Spleen (tissue), 11 donors: ENCODE measurements at regions not wholly inside any gene's neighbourhood (a gene's known extent, or its start where the extent isn't known, plus 50 kb on each side); places are given as distances from the start of the nearest gene placed in this dataset.
A peak's percentile ranks its signal among the peaks of the same experiment; 100 is the strongest.

Source experiments
- DNase-seq: peaks from one replicate; pipeline ENCODE4 v3.0.0-alpha.2; 2020
- H3K27ac ChIP-seq, 8 donors: fragments of 200-600 bp; sonication (generic) in 7 of 8; 1 replicate in 4 of 8; 2 replicates in 4 of 8; pipeline versions ENCODE4 v1.5.0 to v1.8.0; 2016 to 2021; ENCODE audit warnings: inconsistent platforms in 4 of 8, mild to moderate bottlenecking in 4 of 8, moderate library complexity in 1 of 8
- H3K27me3 ChIP-seq, 7 donors: fragments of 200-600 bp; sonication (generic) in 6 of 7; replicated peaks in 1 of 7; 1 replicate in 4 of 7; 2 replicates in 3 of 7; pipeline versions ENCODE4 v1.5.0 to v1.8.0; 2016 to 2021; ENCODE audit warnings: inconsistent platforms in 3 of 7, mild to moderate bottlenecking in 1 of 7
- H3K36me3 ChIP-seq, 6 donors: fragments of 200-600 bp; sonication (generic) in 5 of 6; 1 replicate in 4 of 6; 2 replicates in 2 of 6; pipeline versions ENCODE4 v1.5.0 to v1.8.0; 2016 to 2021; ENCODE audit warnings: inconsistent platforms in 2 of 6
- H3K4me1 ChIP-seq, 6 donors: fragments of 200-600 bp; sonication (generic) in 5 of 6; 1 replicate in 3 of 6; 2 replicates in 3 of 6; pipeline versions ENCODE4 v1.5.0 to v1.8.0; 2016 to 2021; ENCODE audit warnings: inconsistent platforms in 3 of 6
- H3K4me3 ChIP-seq, 8 donors: fragments of 200-600 bp; sonication (generic) in 7 of 8; 1 replicate in 4 of 8; 2 replicates in 4 of 8; pipeline versions ENCODE4 v1.5.0 to v1.8.0; 2016 to 2021; ENCODE audit warnings: inconsistent platforms in 4 of 8, mild to moderate bottlenecking in 4 of 8, moderate library complexity in 2 of 8
- H3K9me3 ChIP-seq, 8 donors: fragments of 200-600 bp; sonication (generic) in 7 of 8; 1 replicate in 4 of 8; 2 replicates in 4 of 8; pipeline versions ENCODE4 v1.5.0 to v1.8.0; 2016 to 2021; ENCODE audit warnings: inconsistent platforms in 4 of 8
- CTCF ChIP-seq, 11 experiments: fragments of 200-600 bp in 7 of 11; fragments of 450-650 bp in 4 of 11; sonication (generic) in 4 of 11; IDR thresholded peaks in 8 of 11; conservative IDR thresholded peaks in 3 of 11; 1 replicate in 7 of 11; 2 replicates in 4 of 11; pipeline versions ENCODE4 v1.4.0 to v1.8.0; 2016 to 2021; ENCODE audit warnings: antibody characterized with exemption in 11 of 11, inconsistent platforms in 4 of 11, mild to moderate bottlenecking in 1 of 11
- POLR2A ChIP-seq, 3 donors: fragments of 450-650 bp; IDR thresholded peaks; one replicate each; pipeline ENCODE4 v1.5.1; 2017; ENCODE audit warnings: antibody characterized with exemption in 3 of 3, mild to moderate bottlenecking in 1 of 3
- POLR2AphosphoS5 ChIP-seq, 3 donors: sonication (generic); formaldehyde crosslinking; IDR thresholded peaks; one replicate each; pipeline ENCODE4 v1.5.1; 2017; ENCODE audit warnings: antibody characterized with exemption in 3 of 3
- WGBS, 5 donors: extraction: QIAGEN DNeasy Blood & Tissue Kit in 3 of 5; methylation state at CpG; one replicate each; pipeline versions ENCODE4 v1.1.5 to v1.1.7; 2013 to 2018; 5-methylcytosine and 5-hydroxymethylcytosine counted together
- intact Hi-C: fragments of 100-400 bp; cut with DNase I; formaldehyde crosslinking; loops from one replicate; pipeline ENCODE4 v1.15.0; 2023; ENCODE audit warnings: low total_unique reads
- donor health status: healthy with polysubstance abuse.
- donor health status: DM: no; HTN: no; CAD: no; lungs with moderate emphysema.
- donor health status: DM: no; HTN: no; CAD: no.
- donor health status: Bipolar disorder and iron deficiency.
- donor health status: healthy.
- donor health status: DM: no; HTN: no; CAD: no.
- donor health status: DM: yes; HTN: yes; CAD: no.

GRCh38 chr1:37282764-37283163, 191.6 kb upstream of the ZC3H12A start:
- intact Hi-C loops = no loop called here
- H3K27ac ChIP-seq = no peak overlapping the region
- H3K9me3 ChIP-seq = peaks cover 0 to 25% (median 16%) of the 10 kb centered on the region in 8 donors
- H3K4me3 ChIP-seq = no peak overlapping the region
- WGBS, 5 donors = 49 to 71% (median 65%) methylated on average over 6 of the region's 6 CpGs
- peak; percentile 16 for DNase-seq
- TF ChIP-seq POLR2A (IDR thresholded peaks at IDR 0.05) (no peak), POLR2AphosphoS5 (IDR thresholded peaks at IDR 0.05) (no peak), CTCF (IDR thresholded peaks at IDR 0.05 in 8 of 11, conservative IDR thresholded peaks at IDR 0.05 in 3 of 11) (no peak)
- H3K4me1 ChIP-seq = no peaks in the 10 kb centered on the region
- H3K27me3 ChIP-seq = no peaks in the 10 kb centered on the region
- no peaks in the 10 kb centered on the region for H3K36me3 ChIP-seq

GRCh38 chr1:37284053-37284452, 190.3 kb upstream of the ZC3H12A start:
- H3K27ac ChIP-seq = no peak overlapping the region
- 64 to 88% (median 72%) methylated on average over 4 of the region's 4 CpGs for whole genome bisulfite sequencing, 5 donors
- H3K4me1 ChIP-seq = peaks cover 0 to 4% (median 0%) of the 10 kb centered on the region in 6 donors
- H3K9me3 ChIP-seq = peaks cover 0 to 24% (median 16%) of the 10 kb centered on the region in 8 donors
- no peak overlapping the region for H3K4me3 ChIP-seq
- no peaks in the 10 kb centered on the region for H3K36me3 ChIP-seq
- intact Hi-C loops = no loop called here
- peak; percentile 29 for DNase-seq
- H3K27me3 ChIP-seq = no peaks in the 10 kb centered on the region
- TF ChIP-seq CTCF (IDR thresholded peaks at IDR 0.05 in 8 of 11, conservative IDR thresholded peaks at IDR 0.05 in 3 of 11) (no peak), POLR2A (IDR thresholded peaks at IDR 0.05) (no peak), POLR2AphosphoS5 (IDR thresholded peaks at IDR 0.05) (no peak)

DNA sequence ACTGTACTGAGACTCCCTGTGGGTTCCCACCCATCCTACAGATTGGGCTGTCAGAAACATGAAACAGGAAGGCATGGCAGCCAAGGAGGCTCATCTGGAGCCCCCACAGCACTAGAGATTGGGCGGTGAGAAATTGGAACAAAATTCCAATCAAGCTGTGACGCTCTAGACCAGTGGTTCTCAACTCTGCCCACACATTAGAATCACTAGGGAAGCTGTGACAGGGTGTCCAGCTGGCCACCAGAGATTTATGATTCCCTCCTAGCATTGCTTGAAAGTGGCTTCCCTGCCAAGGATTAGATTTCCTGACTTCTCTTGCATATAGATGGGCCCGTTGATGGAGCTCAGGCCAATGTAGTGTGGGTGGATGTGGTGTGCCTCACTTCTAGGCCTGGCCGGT, 187.5 kb upstream of the ZC3H12A start:
- TF ChIP-seq POLR2A (IDR thresholded peaks at IDR 0.05) (no peak), CTCF (IDR thresholded peaks at IDR 0.05 in 8 of 11, conservative IDR thresholded peaks at IDR 0.05 in 3 of 11) (no peak)
- Histone ChIP-seq H3K27ac (no peak overlapping the region), H3K4me3 (no peak overlapping the region), H3K4me1 (peaks cover 0 to 13% (median 0%) of the 10 kb centered on the region in 6 donors), H3K27me3 (peaks cover 0 to 4% (median 0%) of the 10 kb centered on the region in 7 donors), H3K36me3 (no peaks in the 10 kb centered on the region), H3K9me3 (peaks cover 0 to 8% (median 4%) of the 10 kb centered on the region in 8 donors)
- intact Hi-C loops = no loop called here
- DNase-seq = peak; percentile 19
- WGBS, 5 donors = 78 to 89% (median 86%) methylated on average over 4 of the region's 4 CpGs

GRCh38 chr1:37288900-37289299, 185.5 kb upstream of the ZC3H12A start:
- Histone ChIP-seq H3K4me3 (no peak overlapping the region), H3K9me3 (peaks cover 0 to 8% (median 4%) of the 10 kb centered on the region in 8 donors), H3K4me1 (peaks cover 0 to 14% (median 0%) of the 10 kb centered on the region in 6 donors), H3K27ac (peak overlapping the region; percentile 22 to 85 (median 64)), H3K27me3 (peaks cover 0 to 16% (median 0%) of the 10 kb centered on the region in 7 donors), H3K36me3 (no peaks in the 10 kb centered on the region)
- TF ChIP-seq POLR2AphosphoS5 (IDR thresholded peaks at IDR 0.05) (peak in 2 of 3 donors; percentile 48 to 50), POLR2A (IDR thresholded peaks at IDR 0.05) (no peak)
- intact Hi-C loops = no loop called here
- WGBS, 5 donors = 60 to 85% (median 72%) methylated on average over 3 of the region's 3 CpGs
- peak; percentile 80 for DNase-seq

DNA sequence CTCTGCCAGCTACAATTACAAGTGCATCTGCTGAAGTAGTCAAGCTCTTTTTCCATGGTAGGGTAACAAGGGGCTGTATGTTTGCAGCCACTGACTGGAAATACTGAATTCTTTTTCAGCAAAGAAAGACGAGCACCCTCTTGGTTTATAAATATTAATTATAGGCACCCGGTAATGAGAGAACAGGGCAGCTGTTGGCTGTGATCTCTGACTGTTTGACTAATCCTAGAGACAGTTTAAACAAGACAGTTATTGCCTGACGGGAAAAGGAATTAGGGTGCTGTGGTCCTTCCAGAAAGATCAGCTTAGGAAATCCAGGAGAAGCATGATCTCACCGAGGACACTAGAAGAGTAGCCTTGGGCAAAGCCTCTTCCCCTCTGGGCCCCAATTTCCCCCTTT, 183.7 kb upstream of the ZC3H12A start:
- no peaks in the 10 kb centered on the region for H3K9me3 ChIP-seq
- H3K27ac ChIP-seq = no peak overlapping the region
- TF ChIP-seq POLR2A (IDR thresholded peaks at IDR 0.05) (no peak), CTCF (IDR thresholded peaks at IDR 0.05 in 8 of 11, conservative IDR thresholded peaks at IDR 0.05 in 3 of 11) (no peak), POLR2AphosphoS5 (IDR thresholded peaks at IDR 0.05) (no peak)
- WGBS, 5 donors = 58 to 73% (median 66%) methylated on average over 4 of the region's 4 CpGs
- peaks cover 0 to 34% (median 0%) of the 10 kb centered on the region in 7 donors for H3K27me3 ChIP-seq
- H3K36me3 ChIP-seq = no peaks in the 10 kb centered on the region
- peaks cover 0 to 16% (median 0%) of the 10 kb centered on the region in 6 donors for H3K4me1 ChIP-seq
- no peak overlapping the region for H3K4me3 ChIP-seq
- DNase-seq = no peak
- intact Hi-C loops = no loop called here
